ENCODE measurements at regions not wholly inside any gene's neighbourhood (a gene's known extent, or its start where the extent isn't known, plus 50 kb on each side); places are given as distances from the start of the nearest gene placed in this dataset.

- H2AFZ ChIP-seq (ENCODE audit: low read length) = no peak overlapping the region
Measured at GRCh38 chr20:40427026-40427425, 262.0 kb downstream of the MAFB start.

GRCh38 chr20:40424695-40425094 is 264.3 kb downstream of the MAFB start:
- Histone ChIP-seq H3K4me2 (ENCODE audit: insufficient read depth, low read length) (no peak overlapping the region), H3K4me1 (ENCODE audit: insufficient read depth, low read length) (no peaks in the 10 kb centered on the region), H3K9me3 (ENCODE audit: low read depth, low read length) (no peaks in the 10 kb centered on the region), H3K79me2 (ENCODE audit: insufficient read depth, low read length) (no peaks in the 10 kb centered on the region), H3K27me3 (ENCODE audit: insufficient read depth, low read length) (no peaks in the 10 kb centered on the region), H3K27ac (ENCODE audit: low read depth, low read length) (no peak overlapping the region), H3K36me3 (ENCODE audit: insufficient read depth, low read length) (no peaks in the 10 kb centered on the region), H3K4me3 (ENCODE audit: insufficient read depth, low read length) (no peak overlapping the region), H2AFZ (ENCODE audit: low read length) (no peak overlapping the region), H4K20me1 (ENCODE audit: insufficient read depth, low read length) (no peaks in the 10 kb centered on the region)
- no peak for TF ChIP-seq CTCF (IDR thresholded peaks at IDR 0.05; ENCODE audit: extremely low read depth, low read depth, low read length)
- no peak for DNase-seq (ENCODE audit: insufficient read length, low spot score, missing footprints)

More at GRCh38 chr20:40427026-40427425, 262.0 kb downstream of the MAFB start:
- H4K20me1 ChIP-seq (ENCODE audit: insufficient read depth, low read length) = no peaks in the 10 kb centered on the region
- H3K4me3 ChIP-seq (ENCODE audit: insufficient read depth, low read length) = no peak overlapping the region
- no peaks in the 10 kb centered on the region for H3K36me3 ChIP-seq (ENCODE audit: insufficient read depth, low read length)
- H3K79me2 ChIP-seq (ENCODE audit: insufficient read depth, low read length) = no peaks in the 10 kb centered on the region
- no peak overlapping the region for H3K4me2 ChIP-seq (ENCODE audit: insufficient read depth, low read length)
- TF ChIP-seq CTCF (IDR thresholded peaks at IDR 0.05; ENCODE audit: extremely low read depth, low read depth, low read length) = no peak
- H3K4me1 ChIP-seq (ENCODE audit: insufficient read depth, low read length) = peaks cover 2% of the 10 kb centered on the region
- peaks cover 3% of the 10 kb centered on the region for H3K27me3 ChIP-seq (ENCODE audit: insufficient read depth, low read length)
- no peaks in the 10 kb centered on the region for H3K9me3 ChIP-seq (ENCODE audit: low read depth, low read length)
- H3K27ac ChIP-seq (ENCODE audit: low read depth, low read length) = no peak overlapping the region
- no peak for DNase-seq (ENCODE audit: insufficient read length, low spot score, missing footprints)

GRCh38 chr20:40422656-40423055 is 266.4 kb downstream of the MAFB start:
- Histone ChIP-seq H3K4me3 (ENCODE audit: insufficient read depth, low read length) (no peak overlapping the region), H3K79me2 (ENCODE audit: insufficient read depth, low read length) (no peaks in the 10 kb centered on the region), H3K27ac (ENCODE audit: low read depth, low read length) (no peak overlapping the region), H3K27me3 (ENCODE audit: insufficient read depth, low read length) (no peaks in the 10 kb centered on the region), H4K20me1 (ENCODE audit: insufficient read depth, low read length) (no peaks in the 10 kb centered on the region), H2AFZ (ENCODE audit: low read length) (no peak overlapping the region), H3K9me3 (ENCODE audit: low read depth, low read length) (no peaks in the 10 kb centered on the region), H3K36me3 (ENCODE audit: insufficient read depth, low read length) (no peaks in the 10 kb centered on the region), H3K4me1 (ENCODE audit: insufficient read depth, low read length) (no peaks in the 10 kb centered on the region), H3K4me2 (ENCODE audit: insufficient read depth, low read length) (no peak overlapping the region)
- DNase-seq (ENCODE audit: insufficient read length, low spot score, missing footprints) = no peak
- no peak for TF ChIP-seq CTCF (IDR thresholded peaks at IDR 0.05; ENCODE audit: extremely low read depth, low read depth, low read length)

- no peak overlapping the region for H3K4me2 ChIP-seq (ENCODE audit: insufficient read depth, low read length)
- H3K27ac ChIP-seq (ENCODE audit: low read depth, low read length) = no peak overlapping the region
- H3K79me2 ChIP-seq (ENCODE audit: insufficient read depth, low read length) = no peaks in the 10 kb centered on the region
- no peak for TF ChIP-seq CTCF (IDR thresholded peaks at IDR 0.05; ENCODE audit: extremely low read depth, low read depth, low read length)
- DNase-seq (ENCODE audit: insufficient read length, low spot score, missing footprints) = no peak
- no peaks in the 10 kb centered on the region for H3K4me1 ChIP-seq (ENCODE audit: insufficient read depth, low read length)
- H2AFZ ChIP-seq (ENCODE audit: low read length) = no peak overlapping the region
- no peaks in the 10 kb centered on the region for H3K9me3 ChIP-seq (ENCODE audit: low read depth, low read length)
- no peaks in the 10 kb centered on the region for H3K36me3 ChIP-seq (ENCODE audit: insufficient read depth, low read length)
- H4K20me1 ChIP-seq (ENCODE audit: insufficient read depth, low read length) = no peaks in the 10 kb centered on the region
- H3K4me3 ChIP-seq (ENCODE audit: insufficient read depth, low read length) = no peak overlapping the region
- no peaks in the 10 kb centered on the region for H3K27me3 ChIP-seq (ENCODE audit: insufficient read depth, low read length)
Measured at GRCh38 chr20:40416274-40416673, 272.8 kb downstream of the MAFB start.
